WTC11 (cell line): ENCODE measurements at regions not wholly inside any gene's neighbourhood (a gene's known extent, or its start where the extent isn't known, plus 50 kb on each side); places are given as distances from the start of the nearest gene placed in this dataset.
A peak's percentile ranks its signal among the peaks of the same experiment; 100 is the strongest.

Source experiments
- ATAC-seq: fragments of 200-7000 bp; cut with Tn5 transposase; 2 replicates; pipeline ENCODE4 v1.10.0; 2021; ENCODE audit warnings: mild to moderate bottlenecking, moderate library complexity
- CTCF ChIA-PET: fragments of 300-600 bp; sonication (Branson Sonifier 250); formaldehyde crosslinking; loops from one replicate; lab custom pipeline; 2021; ENCODE audit warnings: antibody characterized with exemption; lab: Charles Lee
- POLR2A ChIA-PET: fragments of 350-600 bp; sonication (Branson Sonifier 250); formaldehyde crosslinking; loops from one replicate; lab custom pipeline; 2021; ENCODE audit warnings: antibody characterized with exemption; lab: Charles Lee
- DNase-seq: peaks from one replicate; pipeline ENCODE4 v3.0.0; 2021; ENCODE audit warnings: low spot score
- H3K27ac Mint-ChIP-seq: 2 replicates; pipeline ENCODE4 v1.8.0; 2021; ENCODE audit warnings: mixed read lengths
- H3K27me3 Mint-ChIP-seq: 2 replicates; pipeline ENCODE4 v1.8.0; 2021; ENCODE audit warnings: low read depth, mild to moderate bottlenecking, moderate library complexity, mixed read lengths
- H3K36me3 Mint-ChIP-seq: 2 replicates; pipeline ENCODE4 v1.8.0; 2021; ENCODE audit warnings: mixed read lengths
- H3K4me1 Mint-ChIP-seq: 2 replicates; pipeline ENCODE4 v1.8.0; 2022; ENCODE audit warnings: mixed read lengths
- H3K4me3 Mint-ChIP-seq: 2 replicates; pipeline ENCODE4 v1.8.0; 2021; ENCODE audit warnings: mild to moderate bottlenecking, moderate library complexity, mixed read lengths
- H3K9me3 Mint-ChIP-seq: 2 replicates; pipeline ENCODE4 v1.8.0; 2021; ENCODE audit warnings: mixed read lengths
- AR ChIP-seq: fragments of 250-450 bp; sonication (Bioruptor Pico); IDR thresholded peaks from 2 replicates; pipeline ENCODE4 v1.9.0; 2021; ENCODE audit warnings: mild to moderate bottlenecking
- ATF2 ChIP-seq: sonication (generic); formaldehyde crosslinking; IDR thresholded peaks from 2 replicates; pipeline ENCODE4 v1.8.1; 2022; ENCODE audit warnings: low read depth, missing genetic modification reagents, borderline replicate concordance
- CBFB ChIP-seq: sonication (generic); formaldehyde crosslinking; IDR thresholded peaks from 2 replicates; pipeline ENCODE4 v1.8.1; 2022; ENCODE audit warnings: mild to moderate bottlenecking, low read depth, missing genetic modification reagents
- CREM ChIP-seq: sonication (generic); formaldehyde crosslinking; IDR thresholded peaks from 2 replicates; pipeline ENCODE4 v1.8.1; 2022; ENCODE audit warnings: mild to moderate bottlenecking, missing genetic modification reagents, moderate library complexity
- E2F5 ChIP-seq: sonication (generic); formaldehyde crosslinking; IDR thresholded peaks from 2 replicates; pipeline ENCODE4 v1.8.1; 2022; ENCODE audit warnings: mild to moderate bottlenecking, moderate library complexity, missing genetic modification reagents
- ERG ChIP-seq: fragments of 250-450 bp; sonication (Bioruptor Pico); IDR thresholded peaks from 2 replicates; pipeline ENCODE4 v1.8.0; 2021; ENCODE audit warnings: mild to moderate bottlenecking
- FOXK1 ChIP-seq: sonication (generic); formaldehyde crosslinking; IDR thresholded peaks from 2 replicates; pipeline ENCODE4 v1.8.0; 2022; ENCODE audit warnings: mild to moderate bottlenecking, moderate library complexity, missing genetic modification reagents
- GABPB1 ChIP-seq: sonication (generic); formaldehyde crosslinking; IDR thresholded peaks from 2 replicates; pipeline ENCODE4 v1.8.1; 2023; ENCODE audit warnings: mild to moderate bottlenecking, missing genetic modification reagents
- GRHL2 ChIP-seq: fragments of 250-450 bp; sonication (Bioruptor Pico); IDR thresholded peaks from 2 replicates; pipeline ENCODE4 v1.8.0; 2022; ENCODE audit warnings: mild to moderate bottlenecking, moderate library complexity; ENCODE audit not compliant: insufficient replicate concordance, severe bottlenecking
- GTF2I ChIP-seq: fragments of 250-450 bp; sonication (Bioruptor Pico); conservative IDR thresholded peaks from 2 replicates; pipeline ENCODE4 v1.4.0; 2021; ENCODE audit warnings: mild to moderate bottlenecking
- IRF1 ChIP-seq: sonication (generic); formaldehyde crosslinking; IDR thresholded peaks from 2 replicates; pipeline ENCODE4 v1.8.0; 2023; ENCODE audit warnings: missing genetic modification reagents
- MLX ChIP-seq: sonication (generic); formaldehyde crosslinking; IDR thresholded peaks from 2 replicates; pipeline ENCODE4 v1.8.1; 2023; ENCODE audit warnings: mild to moderate bottlenecking, missing genetic modification reagents, moderate library complexity
- PREB ChIP-seq: sonication (generic); formaldehyde crosslinking; IDR thresholded peaks from 2 replicates; pipeline ENCODE4 v1.8.1; 2022; ENCODE audit warnings: mild to moderate bottlenecking, missing genetic modification reagents, moderate library complexity, borderline replicate concordance
- STAT6 ChIP-seq: sonication (generic); formaldehyde crosslinking; conservative IDR thresholded peaks from 2 replicates; pipeline ENCODE4 v1.8.1; 2023; ENCODE audit warnings: mild to moderate bottlenecking, low read depth, missing genetic modification reagents, moderate library complexity
- TCF7 ChIP-seq: sonication (generic); formaldehyde crosslinking; IDR thresholded peaks from 2 replicates; pipeline ENCODE4 v1.8.0; 2022; ENCODE audit warnings: mild to moderate bottlenecking, low read depth, missing genetic modification reagents, moderate library complexity
- USF2 ChIP-seq: sonication (generic); formaldehyde crosslinking; IDR thresholded peaks from 2 replicates; pipeline ENCODE4 v1.8.1; 2023; ENCODE audit warnings: mild to moderate bottlenecking, missing genetic modification reagents, moderate library complexity
- ZNF219 ChIP-seq: sonication (generic); formaldehyde crosslinking; IDR thresholded peaks from 2 replicates; pipeline ENCODE4 v1.8.0; 2023; ENCODE audit warnings: missing genetic modification reagents, mild to moderate bottlenecking, borderline replicate concordance
- ZNF263 ChIP-seq: sonication (generic); formaldehyde crosslinking; IDR thresholded peaks from 2 replicates; pipeline ENCODE4 v1.8.1; 2022; ENCODE audit warnings: low read depth, mild to moderate bottlenecking, moderate library complexity, missing genetic modification reagents
- ZNF396 ChIP-seq: fragments of 250-450 bp; sonication (Bioruptor Pico); IDR thresholded peaks from 2 replicates; pipeline ENCODE4 v1.8.0; 2021; ENCODE audit warnings: mild to moderate bottlenecking, moderate library complexity, borderline replicate concordance

- ATAC-seq (peak; percentile 56), DNase-seq (no peak)
- peaks cover 40% of the 10 kb centered on the region for H3K4me1 Mint-ChIP-seq
- CTCF ChIA-PET: no interaction called here
- POLR2A ChIA-PET: no interaction called here
- H3K4me3 Mint-ChIP-seq: no peak overlapping the region
- H3K36me3 Mint-ChIP-seq: no peaks in the 10 kb centered on the region
- TF ChIP-seq ERG (CRISPR knock-in tag) (no peak), ATF2 (CRISPR knock-in tag) (no peak), GRHL2 (no peak), IRF1 (CRISPR knock-in tag) (no peak), STAT6 (CRISPR knock-in tag) (no peak), PREB (CRISPR knock-in tag) (no peak), E2F5 (no peak), MLX (CRISPR knock-in tag) (no peak), CREM (no peak), USF2 (CRISPR knock-in tag) (no peak), CBFB (CRISPR knock-in tag) (no peak), ZNF219 (no peak), ZNF263 (CRISPR knock-in tag) (no peak), FOXK1 (CRISPR knock-in tag) (no peak), GABPB1 (no peak), GTF2I (no peak)
- no peak overlapping the region for H3K27ac Mint-ChIP-seq
- H3K9me3 Mint-ChIP-seq: no peaks in the 10 kb centered on the region
- H3K27me3 Mint-ChIP-seq: no peaks in the 10 kb centered on the region
Observed at GRCh38 chr2:150046211-150046610, 441.3 kb downstream of the RND3 start.

GRCh38 chr2:150045601-150046000 lies 441.9 kb downstream of the RND3 start:
- Mint-ChIP-seq H3K9me3 (no peaks in the 10 kb centered on the region), H3K4me3 (no peak overlapping the region), H3K27me3 (no peaks in the 10 kb centered on the region), H3K27ac (no peak overlapping the region), H3K4me1 (peaks cover 40% of the 10 kb centered on the region), H3K36me3 (no peaks in the 10 kb centered on the region)
- ATAC-seq (no peak), DNase-seq (no peak)
- POLR2A ChIA-PET: no interaction called here
- CTCF ChIA-PET: no interaction called here
- TF ChIP-seq AR (no peak), TCF7 (CRISPR knock-in tag) (no peak), ZNF396 (CRISPR knock-in tag) (no peak)
